MV-4-11 (cell line): ENCODE measurements at regions not wholly inside any gene's neighbourhood (a gene's known extent, or its start where the extent isn't known, plus 50 kb on each side); places are given as distances from the start of the nearest gene placed in this dataset.

Experiments
- DNase-seq: peaks from one replicate; lab custom pipeline; 2025; lab: John Stamatoyannopoulos, UW

DNA sequence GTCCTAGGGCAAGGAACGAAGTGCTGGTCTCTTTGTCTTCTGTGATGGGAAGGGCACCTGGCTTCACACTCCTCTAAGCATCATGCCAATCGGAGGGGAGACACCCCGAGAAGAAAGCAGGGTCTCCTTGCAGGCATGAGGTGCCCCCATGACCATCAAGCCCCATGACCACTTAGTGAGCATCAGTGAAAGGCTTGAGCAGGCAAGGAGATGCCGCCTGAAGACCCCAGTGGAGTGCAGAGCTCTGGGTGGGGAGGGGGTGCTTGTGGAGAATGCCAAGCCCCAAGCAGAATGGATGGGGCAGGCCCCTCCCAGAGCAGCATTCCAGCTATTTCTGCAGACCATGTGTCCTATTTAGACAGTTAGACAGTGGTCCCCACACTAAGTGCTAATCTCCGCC lies 232.7 kb upstream of the TNRC6C start:
- DNase-seq: no peak

DNA sequence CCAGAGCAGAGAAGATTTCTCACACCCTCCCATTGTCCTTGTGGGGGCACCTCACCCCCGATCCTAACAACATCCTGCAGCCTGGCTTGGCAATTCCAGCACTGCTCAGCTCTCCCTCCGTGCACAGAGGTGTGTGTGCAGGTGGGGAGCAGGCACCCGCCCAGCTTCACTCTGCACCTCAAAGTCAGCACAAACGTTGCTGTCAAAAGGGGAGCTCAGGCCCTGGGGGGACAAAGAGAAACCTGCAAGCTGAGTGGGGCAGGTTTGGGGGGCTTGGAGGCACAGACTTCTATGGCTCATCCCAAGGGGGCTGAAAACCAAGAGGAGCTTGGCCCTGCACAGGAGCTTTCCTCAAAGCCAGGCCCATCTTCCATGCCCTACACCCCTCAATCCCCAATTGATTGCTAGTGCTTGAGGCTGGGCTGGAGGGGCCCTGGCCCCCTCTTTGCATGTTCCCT lies 231.9 kb upstream of the TNRC6C start:
- DNase-seq: no peak

DNA sequence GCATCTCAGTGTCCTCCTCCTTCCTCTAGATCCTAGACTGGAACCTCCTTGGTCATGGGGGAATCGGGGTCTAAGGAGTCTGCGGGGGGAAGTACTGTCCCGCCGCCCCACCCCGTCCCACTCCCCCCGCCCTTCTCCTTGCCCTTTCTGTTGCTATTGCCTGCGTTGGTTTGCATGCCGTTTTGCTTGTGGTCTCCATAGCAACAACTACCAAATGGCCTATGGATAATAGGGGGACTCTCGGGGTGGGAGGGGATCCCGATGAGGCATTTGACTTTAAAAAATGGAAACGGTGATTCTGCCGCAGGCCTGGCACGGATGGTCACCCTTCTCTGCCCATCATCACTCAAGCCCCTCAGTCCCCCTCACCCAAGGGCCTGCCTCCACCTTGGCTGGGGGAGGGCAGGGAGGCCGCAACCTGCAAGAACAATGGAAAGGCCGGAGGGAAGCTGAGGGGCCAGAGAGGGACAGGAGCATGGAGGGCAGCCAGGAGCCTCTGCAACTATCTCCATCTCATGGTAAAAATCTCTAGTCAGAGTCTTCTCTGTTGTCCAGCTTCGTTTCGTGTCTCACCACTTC lies 231.4 kb upstream of the TNRC6C start:
- DNase-seq: no peak

DNA sequence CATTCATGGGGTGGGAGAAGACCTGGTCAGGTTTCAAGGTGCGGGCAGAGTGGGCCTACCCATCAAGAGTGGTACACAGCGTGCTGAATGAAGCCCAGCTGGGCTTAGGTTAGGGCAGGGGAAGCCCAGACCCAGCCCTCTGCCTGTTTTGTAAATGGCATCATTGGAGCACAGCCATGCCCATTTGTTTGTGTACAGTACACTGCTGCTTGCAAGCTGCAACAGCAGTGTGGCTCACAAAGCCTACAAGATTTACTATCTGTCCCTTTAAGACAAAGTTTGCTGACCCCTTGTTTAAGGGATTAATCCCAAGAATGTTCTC lies 230.1 kb upstream of the TNRC6C start:
- no peak for DNase-seq

DNA sequence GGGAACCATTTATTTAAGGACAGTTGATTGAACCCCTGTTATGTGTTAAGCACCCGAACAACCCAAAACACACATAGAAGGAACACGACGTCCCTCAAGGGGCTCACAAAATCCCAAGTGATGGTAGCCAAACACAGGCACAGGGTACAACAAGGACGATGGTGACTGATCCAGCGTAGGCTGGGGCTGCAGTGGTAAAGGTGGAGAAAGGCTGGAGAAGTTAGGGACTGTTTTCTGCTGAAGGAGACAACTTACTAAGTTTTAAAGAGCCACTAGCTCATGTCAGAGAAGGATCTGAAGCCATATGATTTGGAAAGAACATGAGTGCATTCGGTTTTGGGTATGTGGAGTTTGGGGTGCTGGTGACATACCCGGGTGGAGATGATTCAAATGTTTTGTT lies 229.6 kb upstream of the TNRC6C start:
- no peak for DNase-seq

DNA sequence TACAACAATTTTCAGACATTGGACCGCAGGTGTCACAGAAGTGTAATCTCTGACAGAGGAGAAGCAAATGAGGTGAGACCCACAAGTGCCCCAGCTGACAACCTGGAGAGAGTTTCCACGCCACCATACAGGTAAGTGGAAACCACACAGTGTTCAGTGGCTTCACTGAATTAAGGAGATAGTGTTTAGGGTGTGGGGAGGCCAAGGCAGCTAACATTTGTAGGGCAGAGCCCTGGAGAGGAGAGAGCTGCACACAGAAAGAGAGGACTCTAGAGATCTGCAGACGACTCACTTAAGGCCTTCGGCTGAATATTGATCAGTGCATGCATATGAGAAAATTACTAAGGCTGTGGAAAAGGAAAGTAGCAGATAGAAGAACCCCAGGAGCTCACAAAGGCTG lies 228.9 kb upstream of the TNRC6C start:
- DNase-seq: no peak

DNA sequence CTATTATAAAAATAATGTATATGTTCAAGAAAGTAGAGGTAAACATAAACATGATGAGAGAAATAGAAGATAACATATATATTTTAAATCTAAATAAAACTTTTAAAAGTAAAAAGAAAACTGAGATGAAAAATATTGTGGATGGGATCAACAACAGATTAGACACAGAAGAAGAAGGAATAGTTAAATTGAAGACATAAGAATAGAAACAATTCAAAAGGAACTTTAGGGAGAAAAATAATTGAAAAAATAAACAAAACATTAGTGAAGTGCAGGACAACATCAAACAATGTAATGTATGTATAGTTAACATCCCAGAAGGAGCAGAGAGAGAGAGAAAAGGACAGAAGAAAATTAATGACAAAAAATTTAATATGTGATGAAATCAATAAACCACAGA lies 228.1 kb upstream of the TNRC6C start:
- no peak for DNase-seq

DNA sequence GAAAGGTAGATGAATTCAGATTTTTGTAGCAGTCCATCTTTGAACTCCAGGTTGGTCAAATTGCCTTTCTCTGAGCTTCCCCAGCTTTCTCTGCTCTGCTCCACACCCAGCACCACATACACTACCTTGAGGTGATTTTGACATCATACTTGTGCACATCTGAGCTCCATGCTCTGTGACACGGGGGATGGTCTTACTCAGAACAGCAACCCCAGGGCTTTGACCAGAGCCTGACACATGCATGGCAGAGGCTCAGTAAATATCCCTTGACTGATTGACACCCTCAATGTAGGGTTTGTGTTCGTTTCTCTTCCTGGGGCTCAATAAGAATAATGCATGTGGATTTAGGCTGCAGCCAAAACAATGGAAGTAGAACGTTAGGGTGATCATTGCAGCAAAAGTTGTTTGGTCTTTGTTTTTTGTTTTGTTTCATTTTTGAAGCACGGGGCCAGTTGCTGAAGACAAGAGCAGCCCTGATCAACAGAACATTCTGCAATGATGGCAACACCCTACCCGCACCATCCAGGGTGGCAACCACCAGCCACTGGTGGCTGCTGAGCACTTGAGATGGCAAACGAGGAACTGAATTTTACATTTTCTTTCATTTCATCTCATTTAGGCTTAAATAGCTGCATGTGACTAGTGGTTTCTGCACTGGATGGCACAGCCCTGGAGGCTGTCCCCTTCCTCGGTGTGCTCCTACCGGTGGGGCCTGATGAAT lies 224.8 kb upstream of the TNRC6C start:
- DNase-seq: peak; percentile 56

DNA sequence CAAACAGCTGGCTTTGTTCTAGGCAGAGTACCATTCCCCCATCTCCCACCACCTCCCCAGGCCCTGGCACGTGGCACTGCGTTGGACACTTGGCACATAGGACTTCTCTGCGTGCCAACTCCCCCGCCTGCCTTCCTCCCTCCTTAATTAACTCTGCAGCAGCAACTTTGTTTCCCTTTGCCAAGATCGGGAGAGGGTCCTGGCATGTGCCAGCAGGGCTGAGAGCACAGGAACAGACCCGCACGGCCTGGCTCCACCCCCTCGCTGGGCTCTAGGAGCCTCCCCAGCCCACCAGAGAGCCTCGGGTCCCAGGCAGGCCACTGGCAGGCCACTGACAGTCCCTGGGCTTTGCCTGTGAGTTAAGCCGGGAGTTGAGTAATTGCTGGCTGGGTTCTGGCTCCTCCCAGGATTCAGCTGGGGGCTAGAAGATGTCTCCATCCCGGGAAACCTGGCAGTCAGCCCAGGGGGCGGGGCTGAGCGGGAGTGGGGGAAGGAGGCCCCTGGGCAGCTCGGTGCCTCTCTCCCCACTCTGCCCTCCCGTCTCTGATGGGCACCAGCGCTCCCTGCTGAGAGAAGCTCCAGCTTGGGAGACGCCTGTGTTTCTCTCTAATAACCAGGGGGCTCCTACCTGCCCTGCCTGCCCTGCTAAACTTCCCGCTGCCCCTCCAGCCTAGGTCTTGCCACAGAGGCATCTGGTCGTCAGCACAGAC lies 224.0 kb upstream of the TNRC6C start:
- peak; percentile 79 for DNase-seq

DNA sequence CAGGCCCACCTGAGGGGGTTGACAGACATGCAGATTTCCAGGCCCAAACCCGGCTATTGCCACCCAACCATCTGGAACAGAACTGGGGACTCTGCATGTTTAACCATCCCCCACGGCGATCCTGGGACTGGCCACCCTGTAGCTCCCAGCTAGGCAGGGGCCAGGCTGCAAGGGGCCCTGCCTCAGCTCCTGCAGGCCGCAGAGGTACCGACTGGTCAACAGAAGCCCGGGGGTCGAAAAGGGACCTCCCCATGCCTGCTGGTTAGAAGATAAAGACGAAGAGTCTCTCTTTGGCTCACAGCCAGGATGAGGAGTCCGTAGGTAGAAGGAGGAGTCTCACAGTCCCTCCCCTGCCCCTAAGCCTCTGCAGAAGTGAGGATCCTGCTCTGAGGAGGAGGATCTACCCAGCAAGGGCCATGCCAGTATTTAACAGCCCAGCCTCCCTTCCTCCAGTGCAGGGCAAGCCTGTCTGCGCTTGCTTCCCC lies 223.4 kb upstream of the TNRC6C start:
- no peak for DNase-seq

DNA sequence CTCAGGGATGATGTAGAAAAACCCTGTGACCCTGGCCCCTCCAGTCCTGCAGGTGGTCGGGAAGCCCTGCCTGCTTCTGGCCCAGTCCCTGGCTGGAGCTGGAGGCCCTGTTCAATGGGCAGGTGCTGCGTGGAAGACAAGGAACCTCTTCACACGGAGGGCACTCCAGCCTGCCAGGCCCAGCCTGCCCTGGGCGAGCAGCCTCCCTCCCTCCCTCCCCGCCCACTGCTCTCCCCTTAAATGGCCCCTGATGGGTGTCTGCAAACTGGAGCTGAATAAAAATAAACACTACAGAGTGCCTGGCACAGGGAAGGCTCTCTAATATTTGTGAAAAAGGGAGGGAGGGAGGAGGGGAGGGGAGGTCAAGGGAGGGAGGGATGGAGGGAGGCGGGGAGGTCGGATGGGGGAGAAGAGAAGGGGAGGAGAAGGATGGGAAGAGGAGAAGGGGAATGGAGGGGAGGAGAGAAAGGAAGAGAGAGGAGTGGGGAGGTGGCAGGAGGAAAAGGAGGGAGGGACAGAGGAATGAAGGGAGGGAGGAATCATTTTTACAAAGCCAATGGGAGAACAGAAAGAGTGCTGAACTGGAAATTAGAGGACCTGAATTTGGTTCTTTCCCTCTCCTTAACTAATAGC lies 222.8 kb upstream of the TNRC6C start:
- DNase-seq: no peak

DNA sequence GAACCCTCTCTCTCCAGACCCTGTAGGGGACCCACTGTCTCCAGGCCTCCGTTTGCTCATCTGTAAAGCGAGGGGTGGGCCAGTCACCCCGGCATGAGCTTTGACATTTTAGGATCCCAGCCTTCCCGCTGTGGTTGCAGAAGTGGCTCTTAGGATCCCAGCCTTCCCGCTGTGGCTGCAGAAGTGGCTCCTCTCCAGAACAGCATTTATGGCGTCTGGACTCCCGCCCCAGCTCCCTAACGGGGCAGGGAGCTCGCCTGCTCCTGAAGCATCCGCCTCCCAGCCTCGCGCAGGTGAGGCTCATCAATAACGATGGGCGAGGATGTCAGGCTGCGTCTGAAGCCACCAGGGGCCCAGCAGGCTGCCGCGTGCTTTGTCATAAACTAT lies 222.3 kb upstream of the TNRC6C start:
- DNase-seq: no peak

DNA sequence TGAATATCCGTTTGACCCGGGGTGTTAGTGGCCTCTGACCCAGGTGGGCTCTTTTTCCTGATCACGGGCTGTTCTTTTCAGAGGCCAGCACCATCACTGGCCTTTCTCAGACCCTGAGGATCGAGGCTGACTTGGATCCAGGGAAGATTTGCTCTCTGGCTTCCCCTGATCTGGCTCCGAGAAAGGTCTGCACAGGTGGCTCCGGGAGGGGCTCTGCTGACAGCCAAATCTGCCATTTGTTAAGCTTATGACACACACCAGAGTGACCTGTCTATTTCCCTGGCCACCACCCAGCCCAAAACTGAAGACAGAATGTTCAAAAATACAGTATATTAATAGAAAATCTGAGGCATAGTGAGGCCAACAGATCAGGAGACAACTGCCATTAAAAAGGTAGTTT lies 221.8 kb upstream of the TNRC6C start:
- DNase-seq: no peak

DNA sequence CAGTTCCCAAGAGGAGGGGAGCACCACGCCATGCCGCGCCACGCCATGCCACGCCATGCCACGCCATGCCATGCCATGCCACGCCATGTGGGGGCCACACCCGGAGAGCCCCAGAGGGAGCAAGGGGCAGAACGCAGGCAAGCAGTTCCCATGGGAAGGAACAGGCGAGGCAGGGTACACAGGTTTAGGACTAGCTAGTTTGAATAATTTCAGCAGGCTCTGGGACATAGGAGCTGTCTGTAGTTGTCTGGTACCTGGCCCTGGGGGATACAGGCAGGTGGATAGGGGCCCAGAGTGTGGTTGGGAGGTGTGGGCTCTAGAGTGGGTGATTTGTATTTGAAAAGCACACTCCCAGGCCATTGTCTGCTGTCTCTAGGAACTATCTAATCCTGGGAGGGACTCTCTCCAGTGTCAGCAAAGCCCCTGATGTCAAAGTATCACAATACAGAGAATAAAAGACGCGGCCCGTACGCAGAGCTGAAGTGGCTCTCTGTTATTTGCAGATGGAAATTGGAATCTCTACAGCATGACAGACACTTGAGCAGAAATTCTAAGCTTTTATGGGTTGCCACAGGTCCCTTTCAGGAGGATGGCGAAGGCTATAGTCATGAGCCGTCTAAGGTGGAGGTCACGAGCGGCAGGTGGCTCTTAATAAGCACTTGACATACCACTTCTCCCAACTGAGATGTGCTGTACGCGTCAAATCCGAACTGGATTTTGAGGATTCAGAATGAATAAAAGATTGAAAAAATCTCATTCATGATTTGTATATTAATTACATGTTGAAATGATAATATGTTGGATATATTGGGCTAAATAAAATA lies 220.8 kb upstream of the TNRC6C start:
- DNase-seq: no peak

DNA sequence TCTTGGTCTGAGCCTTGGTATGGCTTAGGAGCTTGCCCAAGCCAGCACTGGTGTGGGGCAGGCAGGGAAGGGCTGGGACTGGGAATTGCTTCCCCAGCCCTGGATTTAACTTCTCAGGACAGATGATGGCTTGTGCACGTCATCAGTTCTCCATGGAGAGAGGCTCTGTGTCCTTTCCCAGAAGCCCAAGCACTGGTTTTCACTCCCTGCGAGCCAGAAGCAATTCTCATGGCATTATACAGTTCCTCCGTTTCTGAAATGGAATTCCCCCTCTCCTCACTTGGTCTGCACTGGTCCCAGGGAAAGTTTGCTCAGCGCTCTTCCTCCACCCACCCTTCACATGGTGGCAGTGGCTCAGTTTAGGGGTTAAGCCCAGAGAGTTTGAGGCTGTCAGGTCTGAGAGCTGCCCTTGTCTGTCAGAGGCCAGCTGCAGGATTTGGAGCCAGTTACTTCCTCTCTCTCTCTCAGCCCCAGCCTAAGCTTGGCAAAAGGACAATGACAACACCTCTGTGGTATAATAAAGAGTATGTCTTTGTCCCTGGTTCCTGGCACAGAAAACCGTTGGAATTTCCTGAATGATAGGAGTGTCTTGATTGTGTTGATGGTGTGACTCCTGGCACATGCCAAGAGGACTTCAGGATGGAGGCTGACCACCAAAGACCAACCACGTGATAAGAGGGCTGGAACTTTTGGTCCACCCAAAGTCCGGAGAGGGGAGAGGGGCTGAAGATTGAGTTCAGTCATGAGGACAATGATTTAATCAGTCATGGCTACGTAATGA lies 219.6 kb upstream of the TNRC6C start:
- DNase-seq: peak; percentile 56

DNA sequence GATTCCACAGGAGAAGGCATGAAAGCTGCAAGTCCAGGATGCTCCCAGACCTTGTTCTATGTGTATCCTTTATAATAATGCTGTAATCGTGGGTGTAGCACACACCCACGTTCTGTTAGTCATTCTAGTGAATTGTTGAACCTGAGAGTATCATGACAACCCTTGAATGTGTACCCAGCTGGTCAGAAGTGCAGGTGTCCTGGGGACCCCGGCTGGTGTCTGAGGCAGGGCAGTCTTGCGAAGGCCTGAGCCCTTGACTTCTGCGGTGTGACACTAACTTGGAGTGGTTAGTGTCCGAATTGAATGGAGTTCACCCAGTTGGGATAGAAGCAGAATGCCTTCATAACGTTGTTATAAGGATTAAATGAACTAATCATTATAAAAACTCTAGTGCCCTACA lies 218.0 kb upstream of the TNRC6C start:
- DNase-seq: no peak

DNA sequence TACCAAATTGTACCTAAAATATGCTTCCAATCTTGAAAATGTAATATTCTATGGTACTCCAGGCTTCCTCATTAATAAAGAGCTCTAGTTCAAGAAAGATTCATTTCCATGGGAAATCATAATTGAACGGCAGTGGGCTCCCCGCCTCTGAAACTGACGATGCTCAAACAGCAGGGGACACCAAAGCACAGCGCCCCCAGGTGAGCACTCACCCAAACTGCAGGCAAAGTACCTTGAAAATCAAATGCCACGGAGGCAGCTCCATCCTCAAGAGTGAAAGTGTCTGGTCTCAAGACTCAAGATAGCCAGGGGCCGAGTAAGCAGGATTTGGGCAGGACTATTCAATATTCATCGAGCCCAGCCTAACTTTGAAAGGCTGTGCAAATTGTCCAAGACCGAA lies 217.4 kb upstream of the TNRC6C start:
- DNase-seq: no peak

DNA sequence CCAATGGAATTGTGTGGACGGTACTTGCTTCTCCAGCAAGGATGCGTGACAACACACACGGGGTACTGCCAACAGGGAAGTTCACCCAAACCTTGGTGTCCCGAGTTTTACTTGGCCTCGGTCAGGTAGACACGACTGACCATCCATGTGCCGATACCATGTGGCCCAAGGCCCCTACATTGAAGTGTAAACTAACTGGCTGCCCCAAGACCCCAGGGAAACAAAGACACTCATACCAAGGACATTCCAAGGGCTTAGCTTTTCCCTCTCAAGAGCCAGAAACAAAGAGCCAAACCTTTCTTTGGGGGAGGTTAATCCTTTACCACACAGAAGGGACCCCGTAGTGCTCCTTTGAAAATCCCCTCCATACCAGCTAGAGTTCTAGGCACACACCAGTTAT lies 215.9 kb upstream of the TNRC6C start:
- DNase-seq: no peak

DNA sequence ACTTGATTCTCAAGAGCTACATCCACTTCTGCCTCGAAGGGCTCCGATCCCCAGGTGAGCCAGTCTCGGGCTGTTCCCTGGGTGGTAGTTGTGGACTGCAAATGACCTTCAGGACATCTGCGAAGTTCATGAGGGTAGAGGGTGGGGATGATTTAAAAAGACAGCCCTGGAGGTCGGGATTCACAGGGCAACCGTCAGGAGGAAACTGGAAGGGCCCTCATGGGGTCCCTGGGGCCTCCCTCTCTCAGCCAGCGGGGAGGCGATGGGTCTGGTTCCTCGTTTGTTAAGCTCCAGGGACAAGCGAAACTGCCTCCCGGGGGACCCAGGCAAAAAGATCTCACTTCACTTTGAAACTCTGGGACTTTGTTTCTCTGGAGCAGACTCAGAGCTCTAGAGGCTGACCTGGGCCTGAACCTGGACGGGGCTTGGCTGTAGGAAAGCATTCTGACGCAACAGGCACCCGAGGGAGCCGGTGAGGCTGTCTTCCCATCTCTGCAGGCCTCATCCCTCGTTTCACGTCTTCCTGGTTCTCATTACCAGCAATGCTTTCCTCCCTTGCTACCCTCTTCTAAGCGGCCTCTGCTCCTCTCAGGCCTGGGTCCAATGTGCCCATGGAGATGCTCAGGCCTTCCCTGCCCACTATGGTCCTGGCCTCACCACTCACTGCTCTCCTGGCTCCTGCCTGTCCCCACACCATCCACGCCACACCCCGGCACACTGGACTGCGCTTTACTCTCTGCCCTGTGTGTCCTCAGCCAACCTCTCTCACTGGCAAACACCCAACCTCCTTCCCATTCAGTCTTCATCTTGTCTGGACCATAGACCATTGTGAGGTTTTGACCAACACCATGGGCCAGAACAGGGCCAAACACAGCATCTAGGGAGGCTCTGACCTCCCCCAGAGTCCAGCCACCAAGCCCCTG lies 214.2 kb upstream of the TNRC6C start:
- peak; percentile 62 for DNase-seq

DNA sequence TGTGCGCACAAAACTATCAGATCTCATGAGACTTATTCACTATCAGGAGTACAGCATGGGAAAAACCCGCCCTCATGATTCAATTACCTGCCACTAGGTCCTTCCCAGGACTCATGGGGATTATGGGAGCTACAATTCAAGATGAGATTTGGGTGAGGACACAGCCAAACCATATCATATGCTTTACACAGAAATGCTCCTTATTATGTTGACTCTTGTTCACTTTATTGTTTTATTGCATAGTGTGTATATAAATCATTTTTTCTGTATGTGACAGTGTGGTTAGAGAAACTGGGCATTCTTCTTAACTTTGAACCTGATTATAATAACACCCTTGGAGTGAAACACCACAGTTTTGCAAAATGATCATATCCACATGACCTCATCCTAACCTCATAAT lies 212.8 kb upstream of the TNRC6C start:
- peak; percentile 7 for DNase-seq
